GM19025 (cell line): ENCODE measurements at regions not wholly inside any gene's neighbourhood (a gene's known extent, or its start where the extent isn't known, plus 50 kb on each side); places are given as distances from the start of the nearest gene placed in this dataset.
"Not testable (repeated sequence)": the region's sequence is repeated elsewhere in the genome, so short reads cannot be mapped to it uniquely, and the experiment has no call there.

Source experiments
- ATAC-seq: cut with Tn5 transposase; IDR thresholded peaks from one replicate; pipeline ENCODE4 v1.9.1; 2021; ENCODE audit warnings: mild to moderate bottlenecking, low read depth, moderate library complexity; ENCODE audit not compliant: unreplicated experiment

DNA sequence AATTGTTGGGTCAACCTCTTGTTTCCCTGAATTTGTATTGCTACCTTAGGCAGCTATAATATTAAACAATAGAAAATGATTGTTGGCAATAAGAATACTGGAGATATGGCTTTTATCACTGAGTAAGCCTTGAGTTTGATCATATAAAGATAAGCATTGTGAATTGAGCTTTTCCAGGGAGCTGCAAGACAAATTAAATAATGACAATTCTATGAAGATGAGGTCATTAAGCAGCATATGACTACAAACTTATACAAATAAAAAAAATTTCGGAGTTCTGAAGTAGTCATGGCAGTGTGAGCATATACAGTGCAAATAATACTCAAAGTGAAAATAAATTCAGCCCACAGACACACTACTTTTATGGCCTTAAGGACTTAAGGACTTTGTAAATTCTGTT, 161.1 kb upstream of the ANO5 start:
- ATAC-seq, result no peak

DNA sequence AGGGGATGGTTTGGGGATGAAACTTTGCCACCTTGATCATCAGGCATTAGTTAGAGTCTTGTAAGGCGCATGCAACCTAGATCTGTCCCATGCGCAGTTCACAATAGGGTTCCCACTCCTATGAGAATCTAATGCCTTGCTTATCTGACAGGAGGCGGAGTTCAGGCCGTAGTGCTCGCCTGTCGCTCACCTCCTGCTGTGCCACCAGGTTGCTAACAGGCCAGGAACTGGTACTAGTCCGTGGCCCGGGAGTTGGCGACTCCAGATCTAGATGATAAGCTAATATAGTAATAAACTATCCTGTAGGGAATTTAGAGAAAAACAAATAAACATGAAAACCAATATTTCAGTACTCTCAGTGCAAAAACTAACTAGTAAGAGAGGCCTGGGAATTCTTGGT, 155.4 kb upstream of the ANO5 start:
- no peak for ATAC-seq

DNA sequence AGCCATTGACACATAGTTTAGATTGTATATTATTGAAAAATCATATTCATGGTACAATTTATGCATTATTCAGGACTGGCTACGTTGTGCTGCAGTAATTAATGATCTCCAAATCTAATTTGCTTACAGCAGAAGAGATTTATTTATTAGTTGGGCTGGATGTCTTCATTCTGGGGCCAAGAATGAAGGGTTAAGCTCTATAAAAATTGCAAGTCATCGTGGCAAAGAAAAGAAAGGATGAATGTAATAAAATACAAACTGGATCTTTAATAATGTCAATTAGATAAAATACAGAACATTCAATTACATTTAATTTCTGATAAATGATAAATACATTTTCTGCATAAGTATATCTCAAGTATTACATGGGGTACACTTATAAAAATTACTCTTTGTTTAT, 151.8 kb upstream of the ANO5 start:
- no peak for ATAC-seq

DNA sequence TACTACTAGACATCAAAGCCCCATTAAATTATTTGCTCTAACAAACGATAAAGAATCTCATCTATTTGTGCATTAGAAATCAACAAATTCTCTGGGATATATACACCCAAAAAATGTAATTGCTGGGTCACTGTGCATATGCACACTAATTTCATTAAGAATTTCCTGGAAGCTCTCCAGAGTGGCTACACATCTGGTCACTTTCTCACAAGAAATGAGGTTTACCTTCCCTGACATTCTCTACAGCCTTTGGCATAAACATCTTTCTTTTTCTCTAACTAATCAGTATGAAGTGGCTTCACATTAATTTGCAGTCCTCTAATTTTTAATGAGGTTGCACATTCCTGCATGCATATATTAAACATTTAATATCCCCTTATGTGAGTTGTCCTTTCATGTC, 150.8 kb upstream of the ANO5 start:
- no peak for ATAC-seq

DNA sequence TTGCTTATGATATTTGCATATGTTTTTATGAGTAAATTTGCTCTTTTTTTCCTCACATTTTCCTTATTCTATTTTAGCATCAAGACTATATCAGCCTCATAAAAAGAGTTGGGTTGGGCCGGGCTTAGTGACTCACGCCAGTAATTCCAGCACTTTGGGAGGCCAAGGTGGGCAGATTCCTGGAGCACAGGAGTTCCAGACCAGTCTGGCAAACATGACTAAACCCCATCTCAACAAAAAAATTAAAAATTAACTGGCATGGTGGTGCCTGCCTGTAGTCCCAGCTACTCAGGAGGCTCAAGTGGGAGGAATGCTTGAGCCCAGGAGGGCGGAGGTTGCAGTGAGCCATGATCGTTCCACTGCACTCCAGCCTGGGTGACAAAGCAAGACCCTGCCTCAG, 148.8 kb upstream of the ANO5 start:
- ATAC-seq, result no peak

DNA sequence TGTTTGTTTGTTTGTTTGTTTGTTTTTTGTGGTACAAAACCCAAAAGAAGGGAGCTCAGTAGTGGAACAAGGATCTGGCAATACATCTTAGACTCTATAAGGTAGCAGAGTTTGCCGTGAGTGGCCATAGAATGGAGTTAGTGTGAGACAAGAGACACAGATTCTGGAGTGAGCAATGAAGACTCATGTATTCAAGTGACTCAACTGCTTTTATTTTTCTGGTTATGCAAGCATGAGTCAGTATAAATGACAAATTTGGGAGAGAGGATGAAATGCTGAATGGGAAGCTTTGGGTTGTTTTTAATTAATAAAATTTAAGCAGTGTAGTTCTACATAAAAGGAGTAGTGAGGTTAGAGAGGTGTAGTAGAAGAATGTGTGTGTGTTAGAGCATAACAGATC, 143.6 kb upstream of the ANO5 start:
- no peak for ATAC-seq

DNA sequence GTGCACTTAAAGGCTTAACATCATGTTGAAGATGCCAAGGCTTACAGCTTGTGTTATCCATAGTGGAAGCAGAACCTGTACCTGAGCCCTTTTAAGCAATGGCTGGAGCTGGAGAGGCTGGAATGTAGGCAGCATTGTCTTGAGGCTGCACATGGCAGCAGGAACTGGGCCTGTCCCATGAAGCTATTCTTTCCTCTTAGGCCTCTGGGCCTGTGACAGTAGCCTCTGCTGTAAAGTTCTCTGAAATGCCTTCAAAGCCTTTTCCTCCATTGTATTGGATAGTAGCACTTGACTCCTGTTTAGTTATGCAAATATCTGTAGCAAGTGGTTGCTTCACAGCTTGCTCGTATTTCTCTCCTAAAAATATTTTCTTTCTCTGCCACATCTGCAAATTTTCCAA, 127.4 kb upstream of the ANO5 start:
- no peak for ATAC-seq

DNA sequence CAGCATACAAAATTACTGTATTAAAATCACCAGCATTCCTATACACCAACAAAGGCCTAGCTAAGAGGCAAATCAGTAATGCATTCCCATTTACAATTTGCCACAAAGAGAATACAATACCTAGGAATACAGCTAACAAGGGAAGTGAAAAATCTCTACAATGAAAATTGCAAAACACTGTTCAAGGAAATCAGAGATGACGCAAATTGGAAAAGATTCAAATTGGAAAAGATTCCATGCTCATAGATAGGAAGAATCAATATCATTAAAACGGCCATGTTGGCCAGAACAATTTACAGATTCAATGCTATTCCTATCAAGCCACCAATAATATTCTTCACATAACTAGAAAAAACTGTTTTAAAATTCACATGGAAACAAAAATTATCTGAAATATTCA, 123.0 kb upstream of the ANO5 start:
- no peak for ATAC-seq

DNA sequence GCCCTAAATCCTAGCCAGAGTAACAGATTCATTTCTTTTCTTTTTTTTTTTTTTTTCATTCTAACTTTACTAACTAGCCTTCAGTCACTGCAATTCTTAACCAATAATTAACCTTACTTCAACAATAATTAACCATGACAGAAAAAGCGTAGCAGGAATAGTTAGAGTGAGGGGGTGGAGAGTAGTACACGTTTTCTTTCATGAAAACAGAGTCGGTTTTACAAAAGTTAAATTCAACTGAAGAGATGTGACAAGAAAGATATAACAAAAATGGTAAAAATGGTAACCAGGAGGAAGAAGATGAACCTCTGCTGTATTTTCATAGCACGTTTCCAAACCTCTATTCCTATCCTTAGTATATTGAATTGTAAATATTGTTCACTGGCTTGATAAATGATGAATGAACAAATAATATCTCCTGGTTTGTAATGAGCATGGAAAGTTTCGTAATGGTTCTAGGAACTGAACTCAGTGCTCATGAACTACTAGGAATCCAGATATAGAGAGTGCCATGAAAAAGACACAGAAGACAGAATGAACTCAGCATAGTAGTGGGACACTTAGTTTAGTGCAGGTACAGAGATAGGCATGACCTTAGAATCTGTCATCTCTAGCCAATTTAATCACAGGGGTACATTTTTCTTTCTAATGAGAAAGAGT, 116.5 kb upstream of the ANO5 start:
- ATAC-seq, result no peak

DNA sequence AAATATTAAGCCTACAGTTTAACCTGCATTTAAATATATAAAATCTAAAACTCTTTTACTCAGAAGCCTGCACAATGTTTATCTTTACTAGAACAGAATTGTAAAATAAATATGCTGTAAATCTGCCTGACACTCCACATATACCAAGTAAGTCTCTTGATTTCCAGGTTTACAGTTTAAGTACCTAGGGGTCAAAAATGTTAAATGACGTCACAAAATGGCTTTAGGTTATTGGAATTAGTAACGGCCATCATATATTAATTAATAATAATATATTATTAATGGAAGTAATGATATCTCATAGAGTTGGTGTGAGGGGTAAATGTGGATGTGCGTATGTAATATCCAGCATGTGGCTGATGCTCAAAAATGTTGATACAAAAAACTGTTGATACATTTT, 114.8 kb upstream of the ANO5 start:
- ATAC-seq, result no peak

DNA sequence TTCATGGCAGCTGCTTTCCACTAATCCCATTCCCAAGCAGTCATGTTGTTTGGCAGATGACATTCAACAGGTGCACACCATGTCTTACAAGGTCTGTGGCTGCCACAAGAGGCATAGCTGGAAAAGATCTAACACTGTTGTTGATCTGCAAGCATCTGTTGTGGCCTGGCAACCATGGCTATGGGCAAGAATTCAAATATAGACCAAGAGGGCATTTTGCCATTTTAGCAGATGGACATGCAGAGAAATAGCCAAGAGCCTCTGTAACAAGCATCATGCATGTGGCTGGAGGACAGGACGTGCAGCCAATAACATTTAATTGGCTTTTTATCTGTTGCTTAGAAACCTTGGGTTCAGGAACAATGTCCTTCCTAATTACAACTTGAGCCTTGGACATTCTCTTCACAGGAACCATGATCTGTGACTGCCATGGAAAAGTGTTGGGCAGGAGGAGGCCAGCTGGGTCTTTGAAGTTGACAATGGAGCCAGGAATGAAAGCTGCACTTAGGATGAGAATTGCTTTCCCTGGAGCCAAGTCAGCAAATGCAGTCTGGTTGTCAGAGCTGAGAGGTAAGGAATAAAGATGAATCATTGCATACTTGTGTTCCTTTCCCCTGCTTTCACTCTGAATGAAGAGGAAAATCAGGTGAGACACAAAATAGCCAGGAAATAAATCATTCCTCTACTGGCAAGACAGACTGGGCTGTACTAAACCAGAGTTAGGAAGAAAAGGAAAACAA, 113.6 kb upstream of the ANO5 start:
- ATAC-seq, result no peak

DNA sequence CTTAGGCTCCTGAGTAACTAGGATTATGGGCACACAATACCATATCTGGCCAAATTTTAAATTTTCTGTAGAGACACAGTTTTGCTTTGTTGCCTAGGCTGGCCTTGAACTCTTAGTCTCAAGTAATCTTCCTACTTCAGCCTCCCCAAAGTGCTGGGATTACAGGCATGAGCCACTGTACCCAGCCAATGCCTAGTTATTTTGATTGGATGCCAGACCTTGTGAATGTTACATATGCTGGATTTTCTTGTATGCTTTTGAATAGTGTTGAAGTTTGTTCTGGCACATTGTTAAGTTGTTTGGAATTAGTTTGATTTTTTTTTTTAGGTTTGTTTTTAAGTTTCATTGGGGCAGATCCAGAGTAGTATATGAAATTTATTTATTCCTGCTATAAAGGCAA, 110.7 kb upstream of the ANO5 start:
- ATAC-seq, result no peak

DNA sequence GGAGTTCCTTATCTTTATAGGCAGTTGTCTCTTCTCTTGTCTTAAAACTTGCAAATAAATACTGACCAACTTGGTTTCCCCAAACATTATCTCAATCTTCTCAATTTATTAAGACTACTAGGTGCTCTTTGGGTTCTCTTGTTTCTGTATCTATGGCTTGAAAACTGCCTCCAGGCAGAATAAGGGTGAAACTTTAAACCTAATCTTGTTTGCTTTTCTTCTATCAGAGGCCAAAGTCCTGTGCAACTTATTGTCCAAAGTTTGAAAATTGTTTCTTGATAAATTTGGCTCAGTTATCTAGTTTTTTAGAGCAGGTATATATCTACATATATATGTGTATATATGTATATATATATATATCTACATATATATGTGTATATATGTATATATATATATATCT, 110.1 kb upstream of the ANO5 start:
- ATAC-seq, result no peak

DNA sequence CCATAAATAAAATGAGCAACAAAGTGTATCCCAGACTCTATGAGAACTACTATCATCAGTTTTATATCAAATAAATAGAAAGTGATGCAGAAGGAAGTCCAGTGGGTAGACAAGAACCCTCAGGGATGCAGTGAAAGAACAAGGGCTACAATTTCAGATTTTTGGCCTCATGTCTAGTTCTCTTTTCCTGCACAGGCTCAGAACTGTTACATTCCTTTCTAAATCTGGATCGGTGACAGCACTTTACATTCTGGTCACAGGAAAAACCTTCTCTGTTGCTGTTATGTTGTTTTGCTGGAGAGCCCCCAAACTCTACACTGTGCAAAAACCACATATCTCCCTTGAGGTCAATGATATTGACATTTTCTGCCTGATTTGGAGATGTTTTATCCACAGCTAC, 108.8 kb upstream of the ANO5 start:
- ATAC-seq, result no peak

DNA sequence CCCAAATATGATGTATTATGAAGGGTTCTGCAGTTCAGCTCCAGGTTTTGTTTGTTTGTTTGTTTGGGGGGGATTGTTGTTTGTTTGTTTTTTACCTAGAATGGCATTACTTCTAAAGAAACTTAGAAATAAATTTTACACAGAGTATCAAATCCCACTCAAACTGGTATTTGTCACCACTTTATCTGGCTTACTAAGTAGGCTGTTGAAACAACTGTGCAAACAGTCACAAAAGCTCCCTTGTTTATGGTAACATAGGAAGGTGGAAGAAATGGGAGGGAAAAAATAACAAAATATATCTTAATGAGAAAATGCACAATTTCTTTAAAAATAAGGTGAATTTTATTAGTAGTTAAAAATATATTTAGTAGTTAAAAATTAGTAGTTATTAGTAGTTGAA, 108.3 kb upstream of the ANO5 start:
- ATAC-seq, result no peak

DNA sequence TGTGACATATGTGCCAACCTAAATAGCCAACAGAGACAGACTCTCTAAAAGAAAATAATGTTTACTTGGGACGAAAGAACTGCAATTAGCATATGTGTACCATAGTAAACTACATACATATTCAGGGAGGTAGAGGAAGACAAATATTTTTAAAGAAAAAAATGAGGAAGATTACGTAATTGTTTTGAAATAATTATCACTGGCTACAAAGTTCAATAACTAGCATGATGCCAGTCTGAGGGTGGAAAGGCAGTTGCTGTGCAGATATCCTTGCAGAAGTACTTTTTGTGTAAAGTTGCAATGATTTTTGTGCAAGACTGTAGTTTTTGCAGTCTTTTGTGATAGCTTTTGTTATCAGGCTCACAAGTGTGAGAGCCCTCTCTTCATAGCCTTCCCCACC, 103.3 kb upstream of the ANO5 start:
- ATAC-seq, result no peak

DNA sequence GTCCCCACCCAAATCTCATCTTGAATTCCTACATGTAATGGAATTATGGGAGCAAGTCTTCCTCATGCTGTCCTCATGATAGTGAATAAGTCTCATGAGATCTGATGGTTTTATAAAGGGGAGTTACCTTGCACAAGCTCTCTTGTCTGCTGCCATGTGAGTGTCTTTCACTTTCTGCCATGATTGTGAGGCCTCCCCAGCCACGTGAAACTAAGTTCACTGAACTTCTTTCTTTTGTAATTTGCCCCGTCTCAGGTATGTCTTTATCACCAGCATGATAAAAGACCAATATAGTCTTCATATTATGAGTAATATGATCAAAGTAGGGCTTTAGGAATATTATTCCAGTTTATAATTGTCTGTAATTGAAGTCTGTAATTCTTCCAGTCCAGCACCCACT, 86.3 kb upstream of the ANO5 start:
- ATAC-seq, result no peak

DNA sequence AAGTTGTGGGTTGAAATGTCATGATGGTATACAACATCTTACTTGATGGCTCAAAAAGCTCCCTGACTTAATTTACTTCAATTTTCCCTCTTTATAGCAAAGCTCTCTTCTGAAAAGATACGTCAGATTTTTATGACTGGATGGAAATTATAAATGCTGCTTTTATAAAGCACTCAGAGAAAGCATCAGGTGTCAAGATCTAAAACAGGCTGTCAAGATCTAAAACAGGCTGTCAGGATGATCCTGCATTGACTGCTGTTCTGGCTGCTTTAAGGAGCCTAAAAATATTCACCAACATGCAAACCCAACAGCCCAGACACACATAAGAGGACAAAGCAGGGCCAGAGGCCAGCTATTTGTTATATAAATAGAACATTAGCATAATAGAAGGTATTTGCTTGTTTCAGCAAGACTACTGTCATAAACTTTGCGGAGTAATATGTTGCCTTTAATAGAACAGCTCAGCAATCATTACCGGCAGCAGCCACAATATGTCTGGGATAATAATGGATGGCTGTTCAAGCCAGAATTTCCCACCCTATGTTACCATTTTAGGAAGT, 77.3 kb upstream of the ANO5 start:
- no peak for ATAC-seq

DNA sequence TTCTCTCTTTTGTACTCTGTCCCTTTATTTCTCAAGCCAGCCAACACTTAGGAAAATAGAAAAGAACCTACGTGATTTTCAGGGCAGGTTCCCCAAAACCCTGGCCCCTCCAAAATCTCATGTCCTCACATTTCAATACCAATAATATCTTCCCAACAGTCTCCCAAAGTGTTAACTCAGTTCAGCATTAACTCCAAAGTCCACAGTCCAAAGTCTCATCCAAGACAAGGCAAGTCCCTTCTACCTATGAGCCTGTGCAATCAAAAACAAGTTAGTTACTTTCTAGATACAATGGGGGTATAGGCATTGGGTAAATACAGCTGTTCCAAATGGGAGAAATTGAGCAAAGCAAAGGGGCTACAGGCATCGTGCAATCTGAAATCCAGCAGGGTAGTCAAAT, 64.9 kb upstream of the ANO5 start:
- not testable (repeated sequence) for ATAC-seq

DNA sequence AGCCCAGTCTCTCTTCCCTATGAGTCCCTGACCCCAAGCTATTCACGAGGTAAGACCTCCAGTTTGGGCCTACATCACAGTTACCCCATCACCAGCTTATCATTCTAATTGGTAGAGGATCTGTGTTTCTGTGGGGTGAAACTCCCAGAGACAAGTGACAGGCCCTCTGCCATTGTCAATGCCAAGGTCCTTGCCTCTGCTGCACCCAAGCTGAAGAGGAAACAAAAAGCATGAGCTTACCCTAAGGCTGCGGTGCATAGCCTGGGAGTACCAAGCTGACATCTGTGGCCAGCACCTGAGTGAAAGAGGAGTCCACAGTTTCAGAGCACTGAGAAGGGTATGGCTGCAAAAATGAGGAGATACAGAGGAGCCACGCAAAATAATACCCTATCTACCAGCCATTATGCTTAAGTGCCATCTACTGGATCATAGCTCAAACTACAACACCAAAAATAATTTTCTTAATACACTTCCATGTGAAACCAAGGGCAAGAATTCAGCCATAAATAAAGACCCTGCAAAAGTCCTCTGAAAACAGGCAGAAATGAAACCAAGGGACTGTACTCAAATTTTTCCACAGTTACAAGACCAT, 62.3 kb upstream of the ANO5 start:
- no peak for ATAC-seq

DNA sequence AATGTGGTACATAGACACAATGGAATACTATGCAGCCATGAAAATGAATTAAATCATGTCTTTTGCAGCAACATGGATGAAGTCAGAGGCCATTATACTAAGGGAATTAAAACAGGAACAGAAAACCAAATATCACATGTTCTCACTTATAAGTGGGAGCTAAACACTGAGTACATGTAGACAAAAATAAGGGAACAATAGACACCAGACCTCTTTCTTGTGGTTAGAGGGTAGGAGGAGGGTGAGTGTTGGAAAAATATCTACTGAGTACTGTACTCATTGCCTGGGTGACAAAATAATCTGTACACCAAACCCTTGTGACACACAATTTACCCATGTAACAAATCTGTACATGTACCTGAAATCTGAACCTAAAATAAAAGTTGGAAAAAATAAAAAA, 59.1 kb upstream of the ANO5 start:
- no peak for ATAC-seq

DNA sequence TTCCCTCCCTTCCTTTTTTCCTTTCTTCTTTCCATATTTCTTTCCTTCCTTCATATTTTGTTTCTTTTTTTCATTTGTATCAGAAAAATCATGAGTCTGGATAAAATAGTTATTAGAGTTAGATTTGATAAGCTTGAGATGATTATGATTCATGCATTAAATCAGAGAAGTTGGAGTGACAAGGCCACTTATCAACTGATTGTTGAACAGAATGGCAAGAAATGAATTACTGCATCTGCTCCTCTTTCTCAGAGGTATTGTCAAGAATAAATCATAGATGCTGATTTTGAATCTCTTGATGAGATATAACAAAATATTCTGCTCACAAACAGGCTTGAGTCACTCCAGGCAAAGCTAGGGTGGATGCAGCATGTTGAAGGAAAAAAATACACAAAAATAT, 54.6 kb upstream of the ANO5 start:
- ATAC-seq, result no peak
